Astrocyte (in vitro differentiated cells and primary cell): ENCODE measurements at regions not wholly inside any gene's neighbourhood (a gene's known extent, or its start where the extent isn't known, plus 50 kb on each side); places are given as distances from the start of the nearest gene placed in this dataset.

Source experiments
- DNase-seq: peaks from one replicate; pipeline ENCODE4 v3.0.0-alpha.2; 2010; ENCODE audit warnings: low read depth
- FAIRE-seq: peaks from 2 replicates; lab custom pipeline; 2011; peaks lifted over from hg19 to GRCh38; lab: Jason Lieb, UNC
- H2AFZ ChIP-seq: 2 replicates; pipeline ENCODE4 v1.6.0; 2012; ENCODE audit warnings: low read depth, low read length, inconsistent platforms
- H3K27ac ChIP-seq: 2 replicates; pipeline ENCODE4 v1.5.1; 2011; ENCODE audit warnings: low read depth, low read length, inconsistent platforms
- H3K27me3 ChIP-seq: 2 replicates; pipeline ENCODE4 v1.6.0; 2011; ENCODE audit warnings: low read length, inconsistent platforms; ENCODE audit not compliant: insufficient read depth
- H3K36me3 ChIP-seq: 2 replicates; pipeline ENCODE4 v1.5.1; 2011; ENCODE audit warnings: low read length, inconsistent platforms; ENCODE audit not compliant: insufficient read depth
- H3K4me1 ChIP-seq: 2 replicates; pipeline ENCODE4 v1.5.1; 2011; ENCODE audit warnings: low read length, inconsistent platforms; ENCODE audit not compliant: insufficient read depth
- H3K4me2 ChIP-seq: 2 replicates; pipeline ENCODE4 v1.6.0; 2012; ENCODE audit warnings: low read length, inconsistent platforms
- H3K4me3 ChIP-seq: 2 replicates; pipeline ENCODE4 v1.5.1; 2011; ENCODE audit warnings: low read depth, mild to moderate bottlenecking, low read length, inconsistent platforms; ENCODE audit not compliant: insufficient read depth
- H3K79me2 ChIP-seq: 2 replicates; pipeline ENCODE4 v1.6.0; 2012; ENCODE audit warnings: mild to moderate bottlenecking, low read length, inconsistent platforms; ENCODE audit not compliant: insufficient read depth
- H3K9ac ChIP-seq: 2 replicates; pipeline ENCODE4 v1.6.0; 2012; ENCODE audit warnings: mild to moderate bottlenecking, low read length, inconsistent platforms
- H3K9me3 ChIP-seq: 2 replicates; pipeline ENCODE4 v1.5.1; 2012; ENCODE audit warnings: low read depth, mild to moderate bottlenecking, low read length, inconsistent platforms; ENCODE audit not compliant: insufficient read depth
- H4K20me1 ChIP-seq: 2 replicates; pipeline ENCODE4 v1.6.0; 2012; ENCODE audit warnings: low read length, inconsistent platforms; ENCODE audit not compliant: insufficient read depth
- H3K27ac Mint-ChIP-seq: one replicate; pipeline ENCODE4 v1.8.0; 2021; ENCODE audit warnings: mild to moderate bottlenecking, mixed read lengths; ENCODE audit not compliant: unreplicated experiment
- H3K27me3 Mint-ChIP-seq: one replicate; pipeline ENCODE4 v1.8.0; 2021; ENCODE audit warnings: low read depth, mixed read lengths; ENCODE audit not compliant: unreplicated experiment
- H3K36me3 Mint-ChIP-seq: one replicate; pipeline ENCODE4 v1.8.0; 2021; ENCODE audit warnings: low read depth, mixed read lengths; ENCODE audit not compliant: unreplicated experiment
- H3K4me1 Mint-ChIP-seq: one replicate; pipeline ENCODE4 v1.8.0; 2021; ENCODE audit warnings: low read depth, mixed read lengths; ENCODE audit not compliant: unreplicated experiment
- H3K4me3 Mint-ChIP-seq: one replicate; pipeline ENCODE4 v1.8.0; 2021; ENCODE audit warnings: mild to moderate bottlenecking, moderate library complexity, mixed read lengths; ENCODE audit not compliant: unreplicated experiment
- H3K9me3 Mint-ChIP-seq: one replicate; pipeline ENCODE4 v1.8.0; 2021; ENCODE audit warnings: mild to moderate bottlenecking, mixed read lengths; ENCODE audit not compliant: unreplicated experiment
- CTCF ChIP-seq: IDR thresholded peaks from 2 replicates; pipeline ENCODE4 v1.5.1; 2011; ENCODE audit warnings: low read depth, mild to moderate bottlenecking, inconsistent platforms, low read length, moderate library complexity; ENCODE audit not compliant: insufficient read depth
- EZH2 ChIP-seq: IDR thresholded peaks from 2 replicates; pipeline ENCODE4 v1.6.1; 2012; ENCODE audit warnings: mild to moderate bottlenecking, low read length, inconsistent platforms; ENCODE audit not compliant: insufficient read depth

GRCh38 chr3:193981504-193981903 is 154.4 kb upstream of the HES1 start:
- no peak for TF ChIP-seq EZH2
- no peak for TF ChIP-seq CTCF
- H3K36me3 Mint-ChIP-seq: peaks cover 4% of the 10 kb centered on the region
- no peaks in the 10 kb centered on the region for H3K4me1 Mint-ChIP-seq
- Histone ChIP-seq H2AFZ (no peak overlapping the region), H3K4me1 (peaks cover 12% of the 10 kb centered on the region), H3K9ac (no peak overlapping the region), H3K4me3 (no peak overlapping the region), H3K79me2 (no peaks in the 10 kb centered on the region), H3K27ac (no peak overlapping the region), H3K27me3 (peaks cover 60% of the 10 kb centered on the region), H3K36me3 (no peaks in the 10 kb centered on the region), H3K4me2 (no peak overlapping the region), H4K20me1 (no peaks in the 10 kb centered on the region), H3K9me3 (no peaks in the 10 kb centered on the region)
- DNase-seq: no peak
- no peak overlapping the region for H3K4me3 Mint-ChIP-seq
- peaks cover 8% of the 10 kb centered on the region for H3K9me3 Mint-ChIP-seq
- FAIRE-seq: no peak
- H3K27me3 Mint-ChIP-seq: peaks cover 93% of the 10 kb centered on the region
- no peak overlapping the region for H3K27ac Mint-ChIP-seq

DNA sequence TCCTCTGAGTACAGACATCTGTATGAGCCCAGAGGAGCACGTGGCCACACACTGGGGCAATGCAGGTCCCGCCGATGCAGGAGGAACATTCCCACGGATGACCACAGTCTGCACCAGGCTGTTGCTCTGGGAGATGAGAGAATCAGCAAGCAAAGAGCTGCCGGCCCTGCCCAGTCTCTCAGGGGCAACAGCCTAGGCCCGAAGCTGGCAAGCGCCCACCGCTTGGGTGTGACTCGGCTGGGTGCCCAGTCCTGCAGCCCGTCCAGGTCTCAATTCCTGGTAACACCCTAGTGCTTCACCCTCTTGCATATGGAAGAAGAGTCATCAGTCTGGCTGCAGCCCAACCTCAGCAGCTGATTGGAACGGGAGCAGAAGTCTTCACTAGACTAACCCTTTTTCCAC is 153.7 kb upstream of the HES1 start:
- Histone ChIP-seq H3K9ac (no peak overlapping the region), H3K4me3 (no peak overlapping the region), H4K20me1 (no peaks in the 10 kb centered on the region), H2AFZ (no peak overlapping the region), H3K79me2 (no peaks in the 10 kb centered on the region), H3K4me1 (peaks cover 11% of the 10 kb centered on the region), H3K9me3 (no peaks in the 10 kb centered on the region), H3K27me3 (peaks cover 59% of the 10 kb centered on the region), H3K4me2 (no peak overlapping the region), H3K36me3 (no peaks in the 10 kb centered on the region), H3K27ac (no peak overlapping the region)
- Mint-ChIP-seq H3K4me3 (no peak overlapping the region), H3K4me1 (no peaks in the 10 kb centered on the region), H3K9me3 (peaks cover 8% of the 10 kb centered on the region), H3K27ac (no peak overlapping the region), H3K27me3 (peaks cover 95% of the 10 kb centered on the region), H3K36me3 (peaks cover 4% of the 10 kb centered on the region)
- FAIRE-seq (no peak), DNase-seq (peak; percentile 85)
- TF ChIP-seq CTCF (no peak), EZH2 (no peak)

DNA sequence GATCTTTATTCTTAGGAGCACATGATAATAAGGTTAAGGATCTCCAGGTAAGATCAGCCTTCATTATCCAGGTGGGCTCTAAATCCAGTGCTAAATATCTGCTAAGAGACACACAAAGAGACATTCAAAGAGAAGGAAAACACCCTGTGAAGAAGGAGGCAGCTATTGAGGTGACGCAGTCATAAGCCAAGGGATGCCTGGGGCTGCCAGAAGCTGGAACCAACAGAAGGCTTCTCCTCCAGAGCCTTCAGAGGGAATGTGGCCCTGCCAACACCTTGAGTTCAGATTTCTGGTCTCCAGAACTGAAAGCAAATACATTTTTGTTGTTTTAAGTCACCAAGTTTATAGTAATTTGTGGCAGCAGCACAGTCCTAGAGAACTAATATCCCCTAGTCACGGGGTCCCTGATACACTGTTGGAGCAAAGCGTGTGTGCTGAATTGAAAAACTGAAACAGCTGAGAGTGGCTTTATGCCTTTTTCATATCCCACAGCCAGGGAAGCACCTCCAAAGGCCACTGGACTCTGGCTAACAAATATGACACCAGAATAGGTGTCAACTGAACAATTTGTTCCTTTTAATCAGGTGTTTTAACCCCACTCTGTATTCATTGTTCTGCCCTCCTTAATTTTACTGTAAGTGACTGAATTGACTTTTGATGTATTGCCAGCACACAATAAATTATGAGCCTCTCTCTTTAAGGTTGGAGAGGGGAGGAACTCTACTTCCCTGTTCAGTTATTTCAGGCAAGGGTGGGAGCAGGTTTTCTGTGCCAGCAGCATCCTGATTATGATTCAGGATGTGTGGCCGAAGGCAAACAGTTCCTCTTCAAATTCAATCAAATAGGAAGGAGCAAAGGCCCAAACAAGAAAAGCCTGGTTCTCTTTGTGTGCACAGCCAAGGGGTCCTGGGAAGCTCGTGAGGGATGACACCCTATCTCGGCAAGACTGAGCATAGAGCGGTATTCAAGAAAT is 151.8 kb upstream of the HES1 start:
- Histone ChIP-seq H3K4me1 (peaks cover 8% of the 10 kb centered on the region), H3K79me2 (no peaks in the 10 kb centered on the region), H3K27ac (no peak overlapping the region), H3K27me3 (peaks cover 50% of the 10 kb centered on the region), H3K9me3 (no peaks in the 10 kb centered on the region), H3K36me3 (no peaks in the 10 kb centered on the region), H2AFZ (no peak overlapping the region), H4K20me1 (no peaks in the 10 kb centered on the region), H3K4me3 (no peak overlapping the region), H3K4me2 (no peak overlapping the region), H3K9ac (no peak overlapping the region)
- DNase-seq: no peak
- H3K4me3 Mint-ChIP-seq: no peak overlapping the region
- H3K36me3 Mint-ChIP-seq: peaks cover 4% of the 10 kb centered on the region
- TF ChIP-seq EZH2: no peak
- TF ChIP-seq CTCF: no peak
- H3K27ac Mint-ChIP-seq: no peak overlapping the region
- H3K4me1 Mint-ChIP-seq: no peaks in the 10 kb centered on the region
- peaks cover 93% of the 10 kb centered on the region for H3K27me3 Mint-ChIP-seq
- FAIRE-seq: no peak
- peaks cover 11% of the 10 kb centered on the region for H3K9me3 Mint-ChIP-seq
